Liver (tissue), 8 donors: ENCODE measurements at regions not wholly inside any gene's neighbourhood (a gene's known extent, or its start where the extent isn't known, plus 50 kb on each side); places are given as distances from the start of the nearest gene placed in this dataset.

Source experiments
- DNase-seq: peaks from one replicate; pipeline ENCODE4 v3.0.0-alpha.2; 2017; ENCODE audit warnings: low spot score
- H3K27ac ChIP-seq, 2 donors: one replicate each; pipeline ENCODE4 v1.7.0; 2013; ENCODE audit warnings: inconsistent platforms in 2 of 2, low read length in 2 of 2, control low read depth in 1 of 2, low read depth in 1 of 2, mild to moderate bottlenecking in 1 of 2
- H3K27me3 ChIP-seq, 4 donors: one replicate each; pipeline versions ENCODE4 v1.6.1 to v1.7.0; 2013; ENCODE audit warnings: low read length in 3 of 4, inconsistent platforms in 1 of 4, mild to moderate bottlenecking in 1 of 4, moderate library complexity in 1 of 4; ENCODE audit not compliant: control insufficient read depth in 4 of 4, insufficient read depth in 4 of 4
- H3K36me3 ChIP-seq, 4 donors: one replicate each; pipeline versions ENCODE4 v1.6.1 to v1.7.0; 2013; ENCODE audit warnings: low read length in 3 of 4, mild to moderate bottlenecking in 3 of 4, low read depth in 1 of 4, moderate library complexity in 1 of 4; ENCODE audit not compliant: control insufficient read depth in 4 of 4, insufficient read depth in 3 of 4
- H3K4me1 ChIP-seq, 4 donors: one replicate each; pipeline versions ENCODE4 v1.6.1 to v1.7.0; 2013; ENCODE audit warnings: low read length in 3 of 4, mild to moderate bottlenecking in 3 of 4, moderate library complexity in 1 of 4; ENCODE audit not compliant: control insufficient read depth in 4 of 4, insufficient read depth in 4 of 4
- H3K4me3 ChIP-seq, 3 donors: one replicate each; pipeline versions ENCODE4 v1.6.1 to v1.7.0; 2013; ENCODE audit warnings: low read length in 3 of 3, control low read depth in 1 of 3, low read depth in 1 of 3, mild to moderate bottlenecking in 1 of 3
- H3K9ac ChIP-seq, 2 donors: one replicate each; pipeline ENCODE4 v1.7.0; 2013; ENCODE audit warnings: low read length in 2 of 2, mild to moderate bottlenecking in 2 of 2, moderate library complexity in 2 of 2, control low read depth in 1 of 2, low read depth in 1 of 2
- H3K9me3 ChIP-seq, 4 donors: one replicate each; pipeline versions ENCODE4 v1.6.1 to v1.7.0; 2013; ENCODE audit warnings: low read length in 3 of 4; ENCODE audit not compliant: control insufficient read depth in 4 of 4
- EGR1 ChIP-seq, 2 donors: IDR thresholded peaks; 2 replicates each; pipeline ENCODE4 v1.6.1; 2016 to 2018; ENCODE audit warnings: antibody characterized with exemption in 2 of 2, low read depth in 2 of 2
- FOXA1 ChIP-seq: IDR thresholded peaks from 2 replicates; pipeline ENCODE4 v1.6.1; 2016; ENCODE audit warnings: antibody characterized with exemption
- FOXA2 ChIP-seq: IDR thresholded peaks from 2 replicates; pipeline ENCODE4 v1.6.1; 2016; ENCODE audit warnings: antibody characterized with exemption
- GABPA ChIP-seq, 2 donors: IDR thresholded peaks in 1 of 2; conservative IDR thresholded peaks in 1 of 2; 2 replicates each; pipeline ENCODE4 v1.6.1; 2016; ENCODE audit warnings: antibody characterized with exemption in 2 of 2, mild to moderate bottlenecking in 1 of 2, moderate library complexity in 1 of 2
- HNF4A ChIP-seq, 2 donors: conservative IDR thresholded peaks; 2 replicates each; pipeline ENCODE4 v1.6.1; 2016; ENCODE audit warnings: antibody characterized with exemption in 2 of 2, mild to moderate bottlenecking in 2 of 2
- HNF4G ChIP-seq: IDR thresholded peaks from 2 replicates; pipeline ENCODE4 v1.6.1; 2016; ENCODE audit warnings: antibody characterized with exemption
- JUND ChIP-seq, 2 donors: IDR thresholded peaks; 2 replicates each; pipeline ENCODE4 v1.6.1; 2016; ENCODE audit warnings: antibody characterized with exemption in 2 of 2
- NR2F2 ChIP-seq: IDR thresholded peaks from 2 replicates; pipeline ENCODE4 v1.6.1; 2016; ENCODE audit warnings: antibody characterized with exemption
- RAD21 ChIP-seq, 2 donors: IDR thresholded peaks; 2 replicates each; pipeline ENCODE4 v1.6.1; 2016; ENCODE audit warnings: antibody characterized with exemption in 2 of 2, mild to moderate bottlenecking in 2 of 2
- RXRA ChIP-seq, 2 donors: IDR thresholded peaks; 2 replicates each; pipeline ENCODE4 v1.6.1; 2017 to 2018; ENCODE audit warnings: antibody characterized with exemption in 2 of 2, mild to moderate bottlenecking in 1 of 2
- SP1 ChIP-seq: IDR thresholded peaks from 2 replicates; pipeline ENCODE4 v1.6.1; 2018; ENCODE audit warnings: antibody characterized with exemption, mild to moderate bottlenecking
- TAF1 ChIP-seq: conservative IDR thresholded peaks from 2 replicates; pipeline ENCODE4 v1.6.1; 2016; ENCODE audit warnings: antibody characterized with exemption, mild to moderate bottlenecking
- YY1 ChIP-seq: IDR thresholded peaks from 2 replicates; pipeline ENCODE4 v1.6.1; 2016; ENCODE audit warnings: antibody characterized with exemption, mild to moderate bottlenecking
- WGBS: extraction: QIAGEN DNeasy Blood & Tissue Kit; methylation state at CpG from one replicate; pipeline ENCODE4 v1.1.7; 2013; 5-methylcytosine and 5-hydroxymethylcytosine counted together
- TF ChIP-seq, protein P1 (sequence below): IDR thresholded peaks from 2 replicates; pipeline ENCODE4 v1.6.1; 2016; ENCODE audit warnings: antibody characterized with exemption
- TF ChIP-seq, protein P2 (sequence below): IDR thresholded peaks from 2 replicates; pipeline ENCODE4 v1.6.1; 2016; ENCODE audit warnings: antibody characterized with exemption
- TF ChIP-seq, protein P3 (sequence below): IDR thresholded peaks from 2 replicates; pipeline ENCODE4 v1.6.1; 2016; ENCODE audit warnings: antibody characterized with exemption
- TF ChIP-seq, protein P4 (sequence below): fragments of 150-350 bp; IDR thresholded peaks from 2 replicates; pipeline ENCODE4 v1.5.1; 2017; ENCODE audit warnings: improper control_type of control experiment, low read depth, low read length; ENCODE audit not compliant: missing input control
- TF ChIP-seq, protein P5 (sequence below): IDR thresholded peaks from 2 replicates; pipeline ENCODE4 v1.6.1; 2016; ENCODE audit warnings: antibody characterized with exemption, mild to moderate bottlenecking
- donor health status: healthy.
- donor health status: healthy.
- donor health status: healthy.
- donor health status: healthy.
- donor health status: healthy.

DNA sequence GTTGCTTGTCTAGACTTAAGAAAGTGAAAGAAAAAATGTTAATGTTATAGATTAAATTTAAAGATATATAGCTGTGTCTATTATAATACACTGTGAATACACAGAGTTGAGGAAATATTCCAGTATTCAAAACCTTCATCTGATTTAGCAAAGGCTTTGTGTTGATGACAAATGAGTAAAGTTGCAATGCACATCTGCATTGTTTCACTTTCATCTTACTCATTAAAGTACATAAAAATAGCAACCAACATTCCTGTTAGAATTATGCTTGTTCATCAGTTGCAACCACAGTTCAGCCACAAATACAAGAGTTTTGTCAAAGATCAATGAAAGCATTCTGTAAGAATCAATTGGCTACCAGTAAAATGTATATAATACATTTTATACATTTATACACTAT lies 346.4 kb upstream of the SLC7A11 start:
- TF ChIP-seq RXRA (IDR thresholded peaks at IDR 0.05): no peak
- TF ChIP-seq TAF1: no peak
- TF ChIP-seq HNF4G: no peak
- TF ChIP-seq FOXA1: no peak
- TF ChIP-seq, protein P1, sequence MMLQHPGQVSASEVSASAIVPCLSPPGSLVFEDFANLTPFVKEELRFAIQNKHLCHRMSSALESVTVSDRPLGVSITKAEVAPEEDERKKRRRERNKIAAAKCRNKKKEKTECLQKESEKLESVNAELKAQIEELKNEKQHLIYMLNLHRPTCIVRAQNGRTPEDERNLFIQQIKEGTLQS: no peak
- TF ChIP-seq HNF4A (conservative IDR thresholded peaks at IDR 0.05): no peak
- TF ChIP-seq, protein P2, sequence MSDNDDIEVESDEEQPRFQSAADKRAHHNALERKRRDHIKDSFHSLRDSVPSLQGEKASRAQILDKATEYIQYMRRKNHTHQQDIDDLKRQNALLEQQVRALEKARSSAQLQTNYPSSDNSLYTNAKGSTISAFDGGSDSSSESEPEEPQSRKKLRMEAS: no peak
- TF ChIP-seq, protein P3, sequence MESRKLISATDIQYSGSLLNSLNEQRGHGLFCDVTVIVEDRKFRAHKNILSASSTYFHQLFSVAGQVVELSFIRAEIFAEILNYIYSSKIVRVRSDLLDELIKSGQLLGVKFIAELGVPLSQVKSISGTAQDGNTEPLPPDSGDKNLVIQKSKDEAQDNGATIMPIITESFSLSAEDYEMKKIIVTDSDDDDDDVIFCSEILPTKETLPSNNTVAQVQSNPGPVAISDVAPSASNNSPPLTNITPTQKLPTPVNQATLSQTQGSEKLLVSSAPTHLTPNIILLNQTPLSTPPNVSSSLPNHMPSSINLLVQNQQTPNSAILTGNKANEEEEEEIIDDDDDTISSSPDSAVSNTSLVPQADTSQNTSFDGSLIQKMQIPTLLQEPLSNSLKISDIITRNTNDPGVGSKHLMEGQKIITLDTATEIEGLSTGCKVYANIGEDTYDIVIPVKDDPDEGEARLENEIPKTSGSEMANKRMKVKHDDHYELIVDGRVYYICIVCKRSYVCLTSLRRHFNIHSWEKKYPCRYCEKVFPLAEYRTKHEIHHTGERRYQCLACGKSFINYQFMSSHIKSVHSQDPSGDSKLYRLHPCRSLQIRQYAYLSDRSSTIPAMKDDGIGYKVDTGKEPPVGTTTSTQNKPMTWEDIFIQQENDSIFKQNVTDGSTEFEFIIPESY: no peak
- no peak for TF ChIP-seq SP1
- no peak for TF ChIP-seq GABPA (IDR thresholded peaks at IDR 0.05 in 1 of 2, conservative IDR thresholded peaks at IDR 0.05 in 1 of 2)
- TF ChIP-seq, protein P4, sequence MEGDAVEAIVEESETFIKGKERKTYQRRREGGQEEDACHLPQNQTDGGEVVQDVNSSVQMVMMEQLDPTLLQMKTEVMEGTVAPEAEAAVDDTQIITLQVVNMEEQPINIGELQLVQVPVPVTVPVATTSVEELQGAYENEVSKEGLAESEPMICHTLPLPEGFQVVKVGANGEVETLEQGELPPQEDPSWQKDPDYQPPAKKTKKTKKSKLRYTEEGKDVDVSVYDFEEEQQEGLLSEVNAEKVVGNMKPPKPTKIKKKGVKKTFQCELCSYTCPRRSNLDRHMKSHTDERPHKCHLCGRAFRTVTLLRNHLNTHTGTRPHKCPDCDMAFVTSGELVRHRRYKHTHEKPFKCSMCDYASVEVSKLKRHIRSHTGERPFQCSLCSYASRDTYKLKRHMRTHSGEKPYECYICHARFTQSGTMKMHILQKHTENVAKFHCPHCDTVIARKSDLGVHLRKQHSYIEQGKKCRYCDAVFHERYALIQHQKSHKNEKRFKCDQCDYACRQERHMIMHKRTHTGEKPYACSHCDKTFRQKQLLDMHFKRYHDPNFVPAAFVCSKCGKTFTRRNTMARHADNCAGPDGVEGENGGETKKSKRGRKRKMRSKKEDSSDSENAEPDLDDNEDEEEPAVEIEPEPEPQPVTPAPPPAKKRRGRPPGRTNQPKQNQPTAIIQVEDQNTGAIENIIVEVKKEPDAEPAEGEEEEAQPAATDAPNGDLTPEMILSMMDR: no peak
- no peak for TF ChIP-seq JUND (IDR thresholded peaks at IDR 0.05)
- no peak for TF ChIP-seq EGR1 (IDR thresholded peaks at IDR 0.05; ENCODE audit: low read depth in 2 of 2)
- TF ChIP-seq, protein P5, sequence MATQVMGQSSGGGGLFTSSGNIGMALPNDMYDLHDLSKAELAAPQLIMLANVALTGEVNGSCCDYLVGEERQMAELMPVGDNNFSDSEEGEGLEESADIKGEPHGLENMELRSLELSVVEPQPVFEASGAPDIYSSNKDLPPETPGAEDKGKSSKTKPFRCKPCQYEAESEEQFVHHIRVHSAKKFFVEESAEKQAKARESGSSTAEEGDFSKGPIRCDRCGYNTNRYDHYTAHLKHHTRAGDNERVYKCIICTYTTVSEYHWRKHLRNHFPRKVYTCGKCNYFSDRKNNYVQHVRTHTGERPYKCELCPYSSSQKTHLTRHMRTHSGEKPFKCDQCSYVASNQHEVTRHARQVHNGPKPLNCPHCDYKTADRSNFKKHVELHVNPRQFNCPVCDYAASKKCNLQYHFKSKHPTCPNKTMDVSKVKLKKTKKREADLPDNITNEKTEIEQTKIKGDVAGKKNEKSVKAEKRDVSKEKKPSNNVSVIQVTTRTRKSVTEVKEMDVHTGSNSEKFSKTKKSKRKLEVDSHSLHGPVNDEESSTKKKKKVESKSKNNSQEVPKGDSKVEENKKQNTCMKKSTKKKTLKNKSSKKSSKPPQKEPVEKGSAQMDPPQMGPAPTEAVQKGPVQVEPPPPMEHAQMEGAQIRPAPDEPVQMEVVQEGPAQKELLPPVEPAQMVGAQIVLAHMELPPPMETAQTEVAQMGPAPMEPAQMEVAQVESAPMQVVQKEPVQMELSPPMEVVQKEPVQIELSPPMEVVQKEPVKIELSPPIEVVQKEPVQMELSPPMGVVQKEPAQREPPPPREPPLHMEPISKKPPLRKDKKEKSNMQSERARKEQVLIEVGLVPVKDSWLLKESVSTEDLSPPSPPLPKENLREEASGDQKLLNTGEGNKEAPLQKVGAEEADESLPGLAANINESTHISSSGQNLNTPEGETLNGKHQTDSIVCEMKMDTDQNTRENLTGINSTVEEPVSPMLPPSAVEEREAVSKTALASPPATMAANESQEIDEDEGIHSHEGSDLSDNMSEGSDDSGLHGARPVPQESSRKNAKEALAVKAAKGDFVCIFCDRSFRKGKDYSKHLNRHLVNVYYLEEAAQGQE: no peak
- TF ChIP-seq NR2F2: no peak
- no peak for TF ChIP-seq YY1
- Histone ChIP-seq H3K9ac (no peak overlapping the region), H3K27ac (no peak overlapping the region), H3K4me1 (no peaks in the 10 kb centered on the region), H3K9me3 (no peaks in the 10 kb centered on the region), H3K4me3 (no peak overlapping the region), H3K27me3 (no peaks in the 10 kb centered on the region), H3K36me3 (no peaks in the 10 kb centered on the region)
- no peak for DNase-seq

DNA sequence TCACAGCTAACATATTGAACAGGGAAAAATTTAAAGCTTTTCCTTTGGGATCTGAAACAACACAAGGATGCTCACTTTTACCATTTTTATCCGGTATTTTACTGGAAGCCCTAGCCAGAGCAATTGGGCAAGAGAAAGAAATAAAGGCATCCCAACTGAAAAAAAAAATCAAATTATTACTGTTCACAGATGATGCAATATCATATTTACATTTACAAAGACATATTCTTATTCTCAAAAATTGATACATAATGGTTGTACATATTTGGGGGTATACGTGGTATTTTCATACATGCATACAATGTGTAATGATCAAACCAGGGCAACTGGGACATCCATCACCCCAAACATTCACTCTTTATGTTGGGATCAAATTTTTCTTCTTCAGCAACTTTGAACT lies 337.0 kb upstream of the SLC7A11 start:
- Histone ChIP-seq H3K9me3 (peaks cover 0 to 5% (median under 1%) of the 10 kb centered on the region in 4 donors), H3K27me3 (no peaks in the 10 kb centered on the region), H3K4me3 (no peak overlapping the region), H3K27ac (no peak overlapping the region), H3K4me1 (no peaks in the 10 kb centered on the region), H3K36me3 (no peaks in the 10 kb centered on the region), H3K9ac (no peak overlapping the region)
- DNase-seq: no peak
- WGBS: 91% methylated on average over 2 of the region's 2 CpGs
- TF ChIP-seq, protein P4: no peak
- TF ChIP-seq FOXA1 (no peak), RAD21 (IDR thresholded peaks at IDR 0.05) (no peak), SP1 (no peak), TAF1 (no peak), RXRA (IDR thresholded peaks at IDR 0.05) (no peak), JUND (IDR thresholded peaks at IDR 0.05) (no peak), HNF4A (conservative IDR thresholded peaks at IDR 0.05) (no peak), GABPA (IDR thresholded peaks at IDR 0.05 in 1 of 2, conservative IDR thresholded peaks at IDR 0.05 in 1 of 2) (no peak), FOXA2 (no peak)
- TF ChIP-seq, protein P2: no peak
- TF ChIP-seq, protein P1: no peak
- TF ChIP-seq, protein P3: no peak
